ENCODE measurements at regions not wholly inside any gene's neighbourhood (a gene's known extent, or its start where the extent isn't known, plus 50 kb on each side); places are given as distances from the start of the nearest gene placed in this dataset.

DNA sequence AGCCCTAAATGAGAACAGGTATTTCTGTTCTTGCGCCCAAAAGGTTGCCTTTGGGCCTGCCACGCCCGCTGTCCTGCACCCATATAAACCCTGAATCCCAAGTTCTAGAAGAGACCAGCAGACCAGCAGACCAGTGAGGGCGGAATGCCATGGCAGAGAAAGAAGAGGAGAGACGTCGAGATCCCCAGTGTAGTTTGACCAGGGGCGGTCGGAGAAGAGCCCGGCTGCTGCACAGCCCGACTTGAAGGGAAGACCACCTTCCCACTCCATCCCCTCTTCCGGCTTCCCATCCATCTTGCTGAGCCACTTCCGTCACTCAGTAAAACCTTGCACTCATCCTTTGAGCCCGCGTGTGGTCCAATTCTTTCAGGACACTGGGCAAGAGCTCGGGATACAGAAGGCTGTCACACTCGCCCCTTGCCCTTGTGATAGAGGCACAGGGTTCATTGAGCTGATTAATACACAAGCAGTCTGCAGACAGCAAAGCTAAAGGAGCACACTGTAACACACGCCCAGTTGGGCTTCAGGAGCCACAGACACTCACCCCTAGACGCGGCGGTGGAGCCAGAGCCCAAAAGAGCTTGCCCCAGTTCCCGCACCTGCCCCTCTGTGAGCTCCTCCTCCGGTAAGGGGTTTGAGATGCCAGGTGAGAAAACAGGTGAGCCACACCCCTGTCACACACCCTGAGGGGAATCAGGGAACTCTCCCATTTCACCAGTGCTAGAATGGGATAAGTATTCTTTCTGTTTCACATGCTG is 230.8 kb downstream of the PCDH10 start:
- TF ChIP-seq RFX5 (IDR thresholded peaks at IDR 0.05; ENCODE audit: low read length) (no peak), POLR2AphosphoS5 (IDR thresholded peaks at IDR 0.05; ENCODE audit: low read depth, low read length) (no peak), TCF12 (IDR thresholded peaks at IDR 0.05) (no peak), RAD21 (IDR thresholded peaks at IDR 0.05; ENCODE audit: low read length) (no peak), MXI1 (IDR thresholded peaks at IDR 0.05; ENCODE audit: low read depth, low read length) (no peak), NFIC (IDR thresholded peaks at IDR 0.05; ENCODE audit: borderline replicate concordance) (no peak), EP300 (IDR thresholded peaks at IDR 0.05; ENCODE audit: borderline replicate concordance in 1 of 2, low read depth in 1 of 2, low read length in 1 of 2) (no peak), NRF1 (IDR thresholded peaks at IDR 0.05; ENCODE audit: low read depth, low read length) (no peak)
- TF ChIP-seq, protein P1, sequence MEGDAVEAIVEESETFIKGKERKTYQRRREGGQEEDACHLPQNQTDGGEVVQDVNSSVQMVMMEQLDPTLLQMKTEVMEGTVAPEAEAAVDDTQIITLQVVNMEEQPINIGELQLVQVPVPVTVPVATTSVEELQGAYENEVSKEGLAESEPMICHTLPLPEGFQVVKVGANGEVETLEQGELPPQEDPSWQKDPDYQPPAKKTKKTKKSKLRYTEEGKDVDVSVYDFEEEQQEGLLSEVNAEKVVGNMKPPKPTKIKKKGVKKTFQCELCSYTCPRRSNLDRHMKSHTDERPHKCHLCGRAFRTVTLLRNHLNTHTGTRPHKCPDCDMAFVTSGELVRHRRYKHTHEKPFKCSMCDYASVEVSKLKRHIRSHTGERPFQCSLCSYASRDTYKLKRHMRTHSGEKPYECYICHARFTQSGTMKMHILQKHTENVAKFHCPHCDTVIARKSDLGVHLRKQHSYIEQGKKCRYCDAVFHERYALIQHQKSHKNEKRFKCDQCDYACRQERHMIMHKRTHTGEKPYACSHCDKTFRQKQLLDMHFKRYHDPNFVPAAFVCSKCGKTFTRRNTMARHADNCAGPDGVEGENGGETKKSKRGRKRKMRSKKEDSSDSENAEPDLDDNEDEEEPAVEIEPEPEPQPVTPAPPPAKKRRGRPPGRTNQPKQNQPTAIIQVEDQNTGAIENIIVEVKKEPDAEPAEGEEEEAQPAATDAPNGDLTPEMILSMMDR (IDR thresholded peaks at IDR 0.05) = no peak
- TF ChIP-seq, protein P2, sequence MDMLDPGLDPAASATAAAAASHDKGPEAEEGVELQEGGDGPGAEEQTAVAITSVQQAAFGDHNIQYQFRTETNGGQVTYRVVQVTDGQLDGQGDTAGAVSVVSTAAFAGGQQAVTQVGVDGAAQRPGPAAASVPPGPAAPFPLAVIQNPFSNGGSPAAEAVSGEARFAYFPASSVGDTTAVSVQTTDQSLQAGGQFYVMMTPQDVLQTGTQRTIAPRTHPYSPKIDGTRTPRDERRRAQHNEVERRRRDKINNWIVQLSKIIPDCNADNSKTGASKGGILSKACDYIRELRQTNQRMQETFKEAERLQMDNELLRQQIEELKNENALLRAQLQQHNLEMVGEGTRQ (IDR thresholded peaks at IDR 0.05; ENCODE audit: borderline replicate concordance, low read depth, low read length) = no peak
- TF ChIP-seq, protein P3, sequence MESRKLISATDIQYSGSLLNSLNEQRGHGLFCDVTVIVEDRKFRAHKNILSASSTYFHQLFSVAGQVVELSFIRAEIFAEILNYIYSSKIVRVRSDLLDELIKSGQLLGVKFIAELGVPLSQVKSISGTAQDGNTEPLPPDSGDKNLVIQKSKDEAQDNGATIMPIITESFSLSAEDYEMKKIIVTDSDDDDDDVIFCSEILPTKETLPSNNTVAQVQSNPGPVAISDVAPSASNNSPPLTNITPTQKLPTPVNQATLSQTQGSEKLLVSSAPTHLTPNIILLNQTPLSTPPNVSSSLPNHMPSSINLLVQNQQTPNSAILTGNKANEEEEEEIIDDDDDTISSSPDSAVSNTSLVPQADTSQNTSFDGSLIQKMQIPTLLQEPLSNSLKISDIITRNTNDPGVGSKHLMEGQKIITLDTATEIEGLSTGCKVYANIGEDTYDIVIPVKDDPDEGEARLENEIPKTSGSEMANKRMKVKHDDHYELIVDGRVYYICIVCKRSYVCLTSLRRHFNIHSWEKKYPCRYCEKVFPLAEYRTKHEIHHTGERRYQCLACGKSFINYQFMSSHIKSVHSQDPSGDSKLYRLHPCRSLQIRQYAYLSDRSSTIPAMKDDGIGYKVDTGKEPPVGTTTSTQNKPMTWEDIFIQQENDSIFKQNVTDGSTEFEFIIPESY (IDR thresholded peaks at IDR 0.05; ENCODE audit: borderline replicate concordance, low read depth) = no peak
